Small intestine (tissue), 7 donors: ENCODE measurements at regions not wholly inside any gene's neighbourhood (a gene's known extent, or its start where the extent isn't known, plus 50 kb on each side); places are given as distances from the start of the nearest gene placed in this dataset.

Experiments
- DNase-seq, 2 donors: peaks; one replicate each; pipeline versions ENCODE4 v3.0.0 to v3.0.0-alpha.2; 2013
- FAIRE-seq: peaks from 2 replicates; lab custom pipeline; 2012; peaks lifted over from hg19 to GRCh38; lab: Jason Lieb, UNC
- H3K27ac ChIP-seq, 3 donors: one replicate each; pipeline ENCODE4 v1.5.1; 2013; ENCODE audit warnings: low read length in 2 of 3, mild to moderate bottlenecking in 2 of 3, control low read depth in 1 of 3, inconsistent platforms in 1 of 3, low read depth in 1 of 3, moderate library complexity in 1 of 3
- H3K27me3 ChIP-seq, 3 donors: one replicate each; pipeline ENCODE4 v1.6.1; 2013; ENCODE audit warnings: low read length in 3 of 3, inconsistent platforms in 1 of 3; ENCODE audit not compliant: control insufficient read depth in 3 of 3, insufficient read depth in 3 of 3
- H3K36me3 ChIP-seq, 3 donors: one replicate each; pipeline ENCODE4 v1.6.1; 2013; ENCODE audit warnings: low read length in 3 of 3, inconsistent platforms in 1 of 3, low read depth in 1 of 3, mild to moderate bottlenecking in 1 of 3, moderate library complexity in 1 of 3; ENCODE audit not compliant: control insufficient read depth in 3 of 3, insufficient read depth in 2 of 3
- H3K4me1 ChIP-seq, 3 donors: one replicate each; pipeline ENCODE4 v1.6.1; 2013; ENCODE audit warnings: low read length in 2 of 3, inconsistent platforms in 1 of 3, low read depth in 1 of 3, mild to moderate bottlenecking in 1 of 3, moderate library complexity in 1 of 3; ENCODE audit not compliant: control insufficient read depth in 3 of 3, insufficient read depth in 2 of 3
- H3K4me3 ChIP-seq, 3 donors: one replicate each; pipeline ENCODE4 v1.5.1; 2013; ENCODE audit warnings: low read length in 3 of 3, control low read depth in 1 of 3, inconsistent platforms in 1 of 3, low read depth in 1 of 3, mild to moderate bottlenecking in 1 of 3, moderate library complexity in 1 of 3
- H3K9me3 ChIP-seq, 2 donors: one replicate each; pipeline ENCODE4 v1.6.1; 2013; ENCODE audit warnings: low read depth in 1 of 2, low read length in 1 of 2; ENCODE audit not compliant: control insufficient read depth in 2 of 2, insufficient read depth in 1 of 2
- WGBS, 3 donors: extraction: QIAGEN DNeasy Blood & Tissue Kit; methylation state at CpG; one replicate each; pipeline ENCODE4 v1.1.7; 2013; 5-methylcytosine and 5-hydroxymethylcytosine counted together
- donor health status: healthy with polysubstance abuse.
- donor health status: control.
- donor health status: control.
- donor health status: Bipolar disorder and iron deficiency.
- donor health status: healthy.

- Histone ChIP-seq H3K4me1 (no peaks in the 10 kb centered on the region), H3K36me3 (no peaks in the 10 kb centered on the region), H3K4me3 (no peak overlapping the region), H3K27ac (no peak overlapping the region), H3K9me3 (no peaks in the 10 kb centered on the region), H3K27me3 (no peaks in the 10 kb centered on the region)
- FAIRE-seq (no peak), DNase-seq (no peak)
- 49 to 70% (median 65%) methylated on average over 4 of the region's 4 CpGs for WGBS, 3 donors
These were observed 350.3 kb upstream of the LYPLAL1 start for GRCh38 chr1:218823291-218823900.

GRCh38 chr1:218827486-218827885 lies 346.2 kb upstream of the LYPLAL1 start:
- no peak for DNase-seq
- no peak for FAIRE-seq
- no peak overlapping the region for H3K4me3 ChIP-seq

GRCh38 chr1:218828125-218828650 lies 345.5 kb upstream of the LYPLAL1 start:
- WGBS, 3 donors = 67 to 81% (median 68%) methylated on average over 3 of the region's 3 CpGs
- H3K36me3 ChIP-seq = no peaks in the 10 kb centered on the region
- FAIRE-seq = no peak

More at GRCh38 chr1:218827486-218827885, 346.2 kb upstream of the LYPLAL1 start:
- H3K9me3 ChIP-seq = no peaks in the 10 kb centered on the region
- no peak overlapping the region for H3K27ac ChIP-seq
- no peaks in the 10 kb centered on the region for H3K36me3 ChIP-seq
- no peaks in the 10 kb centered on the region for H3K4me1 ChIP-seq
- H3K27me3 ChIP-seq = no peaks in the 10 kb centered on the region

GRCh38 chr1:218829097-218829496 lies 344.6 kb upstream of the LYPLAL1 start:
- H3K36me3 ChIP-seq = no peaks in the 10 kb centered on the region
- 50 to 83% (median 76%) methylated on average over 3 of the region's 3 CpGs for WGBS, 3 donors
- FAIRE-seq (no peak), DNase-seq (no peak)
- no peaks in the 10 kb centered on the region for H3K9me3 ChIP-seq
- H3K4me3 ChIP-seq = no peak overlapping the region
- H3K27ac ChIP-seq = no peak overlapping the region
- H3K27me3 ChIP-seq = no peaks in the 10 kb centered on the region
- H3K4me1 ChIP-seq = no peaks in the 10 kb centered on the region

More at GRCh38 chr1:218828125-218828650, 345.5 kb upstream of the LYPLAL1 start:
- no peak for DNase-seq
- Histone ChIP-seq H3K27me3 (no peaks in the 10 kb centered on the region), H3K4me3 (no peak overlapping the region), H3K4me1 (no peaks in the 10 kb centered on the region), H3K9me3 (no peaks in the 10 kb centered on the region), H3K27ac (no peak overlapping the region)

- H3K4me3 ChIP-seq = no peak overlapping the region
- no peaks in the 10 kb centered on the region for H3K36me3 ChIP-seq
- no peaks in the 10 kb centered on the region for H3K9me3 ChIP-seq
- no peaks in the 10 kb centered on the region for H3K27me3 ChIP-seq
- DNase-seq (no peak), FAIRE-seq (no peak)
- WGBS, 3 donors = 86 to 94% (median 92%) methylated on average over 1 of the region's 1 CpG
- H3K4me1 ChIP-seq = no peaks in the 10 kb centered on the region
- no peak overlapping the region for H3K27ac ChIP-seq
These were observed 338.1 kb upstream of the LYPLAL1 start for GRCh38 chr1:218835609-218836008.

- H3K27ac ChIP-seq = no peak overlapping the region
These were observed 337.4 kb upstream of the LYPLAL1 start for GRCh38 chr1:218836264-218836663.

GRCh38 chr1:218837051-218837450 lies 336.6 kb upstream of the LYPLAL1 start:
- no peak overlapping the region for H3K4me3 ChIP-seq
- no peak for FAIRE-seq
- WGBS, 3 donors = 83 to 90% (median 87%) methylated on average over 2 of the region's 2 CpGs
- H3K36me3 ChIP-seq = no peaks in the 10 kb centered on the region
- no peak overlapping the region for H3K27ac ChIP-seq
- H3K4me1 ChIP-seq = no peaks in the 10 kb centered on the region
- H3K27me3 ChIP-seq = no peaks in the 10 kb centered on the region
- DNase-seq = no peak
- no peaks in the 10 kb centered on the region for H3K9me3 ChIP-seq

More at GRCh38 chr1:218836264-218836663, 337.4 kb upstream of the LYPLAL1 start:
- 80 to 87% (median 85%) methylated on average over 3 of the region's 3 CpGs for WGBS, 3 donors
- H3K4me3 ChIP-seq = no peak overlapping the region
- FAIRE-seq = no peak
- H3K36me3 ChIP-seq = no peaks in the 10 kb centered on the region
- no peaks in the 10 kb centered on the region for H3K4me1 ChIP-seq
- H3K9me3 ChIP-seq = no peaks in the 10 kb centered on the region
- no peak for DNase-seq
- no peaks in the 10 kb centered on the region for H3K27me3 ChIP-seq

GRCh38 chr1:218845589-218845988 lies 328.1 kb upstream of the LYPLAL1 start:
- H3K9me3 ChIP-seq = no peaks in the 10 kb centered on the region
- no peak for DNase-seq
- no peaks in the 10 kb centered on the region for H3K36me3 ChIP-seq
- no peak overlapping the region for H3K27ac ChIP-seq
- FAIRE-seq = no peak
- no peaks in the 10 kb centered on the region for H3K4me1 ChIP-seq
- H3K27me3 ChIP-seq = peaks cover 0 to 2% (median 0%) of the 10 kb centered on the region in 3 donors
- WGBS, 3 donors = 68 to 82% (median 71%) methylated on average over 1 of the region's 1 CpG
- H3K4me3 ChIP-seq = no peak overlapping the region

GRCh38 chr1:218846181-218846580 lies 327.5 kb upstream of the LYPLAL1 start:
- WGBS, 3 donors = 85 to 91% (median 90%) methylated on average over 4 of the region's 4 CpGs
- Histone ChIP-seq H3K4me3 (no peak overlapping the region), H3K27me3 (peaks cover 0 to 2% (median 0%) of the 10 kb centered on the region in 3 donors), H3K9me3 (no peaks in the 10 kb centered on the region), H3K27ac (no peak overlapping the region), H3K4me1 (no peaks in the 10 kb centered on the region), H3K36me3 (no peaks in the 10 kb centered on the region)
- no peak for FAIRE-seq
- DNase-seq = no peak
